HCT116 (cell line): ENCODE measurements at regions not wholly inside any gene's neighbourhood (a gene's known extent, or its start where the extent isn't known, plus 50 kb on each side); places are given as distances from the start of the nearest gene placed in this dataset.

Experiments used
- CEBPB ChIP-seq: IDR thresholded peaks from 2 replicates; pipeline ENCODE4 v1.6.1; 2012; ENCODE audit warnings: low read depth
- CTCF ChIP-seq, 3 experiments: fragments of 200-600 bp in 1 of 3; sonication (generic) in 1 of 3; IDR thresholded peaks in 2 of 3; conservative IDR thresholded peaks in 1 of 3; 2 replicates each; pipeline ENCODE4 v1.5.1; 2012 to 2017; ENCODE audit warnings: low read depth in 2 of 3, low read length in 2 of 3, antibody characterized with exemption in 1 of 3, borderline replicate concordance in 1 of 3, control low read depth in 1 of 3, mild to moderate bottlenecking in 1 of 3, mixed read lengths in 1 of 3, mixed run types in 1 of 3, moderate library complexity in 1 of 3; ENCODE audit not compliant: insufficient read depth in 1 of 3
- EGR1 ChIP-seq: IDR thresholded peaks from 2 replicates; pipeline ENCODE4 v1.6.1; 2012; ENCODE audit warnings: low read depth
- EZH2 ChIP-seq: fragments of 200-600 bp; sonication (generic); IDR thresholded peaks from 2 replicates; pipeline ENCODE4 v1.6.1; 2017; ENCODE audit warnings: antibody characterized with exemption, mixed run types
- MAX ChIP-seq: IDR thresholded peaks from 2 replicates; pipeline ENCODE4 v1.6.1; 2012
- POLR2A ChIP-seq: IDR thresholded peaks from 2 replicates; pipeline ENCODE4 v1.7.0; 2011; ENCODE audit warnings: borderline replicate concordance; ENCODE audit not compliant: insufficient read depth, insufficient read length; ENCODE audit errors: extremely low read depth
- REST ChIP-seq: IDR thresholded peaks from 2 replicates; pipeline ENCODE4 v1.6.1; 2012; ENCODE audit warnings: low read depth
- TCF7L2 ChIP-seq: IDR thresholded peaks from 2 replicates; pipeline ENCODE4 v1.7.0; 2011; ENCODE audit warnings: borderline replicate concordance, inconsistent platforms; ENCODE audit not compliant: insufficient read depth, insufficient read length; ENCODE audit errors: extremely low read depth

- no peak for TF ChIP-seq CTCF (IDR thresholded peaks at IDR 0.05 in 2 of 3, conservative IDR thresholded peaks at IDR 0.05 in 1 of 3; ENCODE audit: borderline replicate concordance in 1 of 3, insufficient read depth in 1 of 3, low read depth in 2 of 3, low read length in 2 of 3)
- no peak for TF ChIP-seq CEBPB
- TF ChIP-seq EGR1, result no peak
- TF ChIP-seq EZH2, result no peak
- no peak for TF ChIP-seq TCF7L2
- no peak for TF ChIP-seq POLR2A
- no peak for TF ChIP-seq MAX
- no peak for TF ChIP-seq REST
Measured at GRCh38 chr19:5224480-5224879, 116.1 kb downstream of the PTPRS start.
